Glomerular endothelial cell (primary cell): ENCODE measurements at regions not wholly inside any gene's neighbourhood (a gene's known extent, or its start where the extent isn't known, plus 50 kb on each side); places are given as distances from the start of the nearest gene placed in this dataset.

Source experiments
- DNase-seq: peaks from one replicate; pipeline ENCODE4 v3.0.0-alpha.2; 2011; ENCODE audit warnings: low read depth, low spot score; ENCODE audit errors: extremely low read depth

DNA sequence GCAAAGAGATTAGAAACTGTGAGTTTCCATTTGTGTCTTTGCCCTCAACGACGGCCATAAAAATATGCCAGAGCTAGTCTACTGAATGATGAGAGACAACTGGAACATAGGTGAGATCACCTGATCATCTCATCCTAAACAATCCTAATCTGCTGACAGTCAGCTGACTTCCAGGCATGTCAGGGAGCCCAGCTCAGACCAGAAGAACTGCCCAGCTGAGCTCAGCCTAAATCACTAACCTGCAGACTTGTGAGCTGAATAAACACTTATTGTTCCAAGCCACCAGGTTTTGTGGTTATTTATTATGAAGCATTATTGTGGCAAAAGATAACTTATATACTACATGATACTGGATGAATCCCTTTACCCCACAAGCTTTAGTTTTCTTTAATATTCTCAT, 118.9 kb upstream of the PLEKHG7 start:
- DNase-seq = no peak

DNA sequence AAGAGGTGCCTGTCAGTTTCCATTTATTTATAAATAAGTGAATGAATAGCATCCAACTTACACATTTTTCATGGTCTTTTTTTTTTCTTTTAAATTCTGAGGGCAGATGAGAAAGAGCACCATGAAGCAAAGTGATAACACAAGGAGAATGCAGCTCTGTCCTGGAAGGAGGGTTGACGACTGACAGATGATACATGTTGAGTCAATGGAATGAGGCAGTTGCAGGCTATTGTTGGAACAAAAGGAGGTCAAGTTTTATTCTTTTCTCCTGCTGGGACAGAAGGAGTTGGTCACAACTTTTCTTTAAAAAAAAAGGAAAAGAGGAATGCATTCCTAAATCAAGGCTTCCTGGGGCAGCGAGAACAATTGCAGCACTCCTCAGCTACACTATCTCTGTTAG, 119.9 kb upstream of the PLEKHG7 start:
- no peak for DNase-seq

DNA sequence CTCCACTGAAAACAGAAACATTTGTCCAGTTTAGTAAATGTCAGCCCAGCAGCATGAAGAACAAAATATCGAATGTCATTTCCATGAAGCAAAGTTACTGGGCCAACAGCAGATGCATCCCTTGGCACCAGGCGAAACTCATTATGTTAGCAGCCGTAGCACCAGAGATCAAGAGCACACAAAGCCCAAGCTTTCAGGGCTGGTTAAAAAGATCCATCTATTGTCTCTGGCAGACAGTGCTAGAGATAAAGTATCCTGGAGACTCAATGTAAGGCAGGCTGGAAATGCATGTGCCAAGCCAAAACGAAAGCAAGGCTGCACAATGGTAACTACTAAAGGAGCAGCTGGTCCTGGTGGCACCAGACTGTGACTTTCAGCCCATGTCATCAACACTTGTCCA, 120.3 kb upstream of the PLEKHG7 start:
- DNase-seq = no peak

DNA sequence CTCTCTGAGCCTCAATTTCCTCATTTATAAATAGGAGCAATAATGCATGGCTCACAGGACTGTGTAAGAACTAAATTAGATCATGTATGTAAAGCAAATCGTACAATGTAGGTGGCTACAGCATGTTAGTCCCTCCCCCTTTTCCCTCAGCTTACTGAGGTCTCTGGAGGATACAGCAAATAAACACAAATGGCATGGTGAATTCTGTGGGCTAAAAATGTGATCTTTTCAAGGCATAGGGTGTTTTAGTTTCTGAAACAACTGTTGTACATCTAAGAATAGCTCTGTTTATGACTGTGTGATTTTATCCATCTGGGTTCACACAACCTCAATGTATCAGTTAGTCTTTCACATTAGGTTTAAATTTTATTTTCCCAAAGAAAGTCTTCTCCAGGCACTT, 121.2 kb upstream of the PLEKHG7 start:
- no peak for DNase-seq

DNA sequence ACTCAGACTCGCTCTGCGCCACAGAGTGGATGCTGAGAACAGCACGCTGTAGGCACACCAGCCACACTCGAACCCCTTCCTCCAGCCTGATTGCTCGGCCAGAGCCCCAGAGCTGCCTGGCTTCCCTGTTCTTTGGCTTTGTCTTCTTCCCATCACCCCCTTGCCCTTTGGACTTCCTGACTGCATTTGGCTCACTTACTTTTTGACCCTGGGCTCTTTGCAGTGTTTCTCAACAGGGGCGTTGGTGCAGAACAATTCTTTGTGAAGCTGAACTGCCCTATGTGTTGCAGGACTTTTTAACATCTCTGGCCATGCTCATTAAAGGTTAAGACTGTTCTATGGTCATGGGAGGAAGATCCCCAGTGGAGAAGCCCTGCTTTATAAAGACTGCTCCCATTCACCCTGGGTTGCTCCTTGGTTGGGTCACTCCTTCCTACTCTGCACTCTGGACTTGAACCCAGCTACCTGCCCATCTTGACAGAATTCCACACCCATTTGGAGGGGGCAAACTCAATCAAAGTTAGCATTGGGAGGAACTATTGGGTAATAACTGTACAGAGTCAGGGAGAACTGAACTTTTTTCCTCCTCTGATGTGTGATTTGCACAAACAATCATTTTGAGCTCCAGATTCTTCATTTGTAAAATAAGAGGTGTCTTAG, 127.7 kb upstream of the PLEKHG7 start:
- no peak for DNase-seq

DNA sequence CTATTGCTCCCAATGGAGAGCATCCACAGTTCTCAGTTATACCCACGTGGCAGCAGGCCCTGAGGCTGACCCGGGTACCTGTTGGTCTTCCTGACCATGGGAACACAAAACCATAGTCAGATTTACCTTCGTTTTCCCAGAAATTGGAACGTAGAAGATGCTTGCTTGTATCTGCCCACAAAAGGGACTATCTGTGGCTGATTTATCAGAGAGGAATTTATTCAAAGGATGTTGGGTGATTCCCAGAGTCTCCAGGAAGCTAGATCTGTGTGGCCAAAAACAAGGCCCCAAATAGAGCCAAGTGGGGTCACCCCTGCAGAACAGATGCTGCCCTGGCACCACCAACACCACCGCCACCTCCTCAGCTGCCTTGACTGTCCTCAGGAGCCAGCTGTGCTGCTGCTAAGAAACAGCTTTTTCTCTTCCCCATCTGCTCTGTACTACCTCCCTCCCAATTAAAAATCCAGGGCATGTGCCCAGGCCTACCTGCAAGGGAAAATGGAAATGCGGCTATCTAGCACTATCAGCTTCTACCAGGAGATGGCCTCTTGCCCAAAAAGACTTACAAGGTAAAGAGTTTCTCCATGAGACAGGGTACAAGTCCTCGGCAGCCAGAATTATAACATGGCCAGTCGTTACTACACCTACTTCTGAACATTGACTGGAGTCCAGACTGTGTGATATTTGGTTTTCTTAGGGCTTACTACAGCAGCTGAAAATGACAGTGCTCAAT, 128.6 kb upstream of the PLEKHG7 start:
- DNase-seq = no peak

DNA sequence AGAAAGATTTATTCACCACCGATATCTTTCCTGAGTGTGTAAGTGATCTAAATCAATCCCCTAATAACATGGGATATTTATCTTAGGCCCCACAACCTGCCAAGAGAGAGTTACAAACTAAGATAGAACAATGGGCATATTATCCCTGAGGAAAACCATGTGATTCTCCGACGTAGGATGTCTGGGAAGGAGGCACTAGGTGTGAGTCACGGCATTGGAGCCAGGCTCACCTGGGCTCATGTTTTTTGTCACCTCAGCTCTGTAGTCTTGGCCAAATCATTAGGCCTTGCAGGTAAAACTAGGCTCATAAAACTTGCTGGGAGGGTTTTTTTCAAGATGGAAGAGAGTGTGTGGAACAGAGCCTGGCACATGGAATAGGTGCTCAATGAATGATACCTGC, 129.7 kb upstream of the PLEKHG7 start:
- no peak for DNase-seq

DNA sequence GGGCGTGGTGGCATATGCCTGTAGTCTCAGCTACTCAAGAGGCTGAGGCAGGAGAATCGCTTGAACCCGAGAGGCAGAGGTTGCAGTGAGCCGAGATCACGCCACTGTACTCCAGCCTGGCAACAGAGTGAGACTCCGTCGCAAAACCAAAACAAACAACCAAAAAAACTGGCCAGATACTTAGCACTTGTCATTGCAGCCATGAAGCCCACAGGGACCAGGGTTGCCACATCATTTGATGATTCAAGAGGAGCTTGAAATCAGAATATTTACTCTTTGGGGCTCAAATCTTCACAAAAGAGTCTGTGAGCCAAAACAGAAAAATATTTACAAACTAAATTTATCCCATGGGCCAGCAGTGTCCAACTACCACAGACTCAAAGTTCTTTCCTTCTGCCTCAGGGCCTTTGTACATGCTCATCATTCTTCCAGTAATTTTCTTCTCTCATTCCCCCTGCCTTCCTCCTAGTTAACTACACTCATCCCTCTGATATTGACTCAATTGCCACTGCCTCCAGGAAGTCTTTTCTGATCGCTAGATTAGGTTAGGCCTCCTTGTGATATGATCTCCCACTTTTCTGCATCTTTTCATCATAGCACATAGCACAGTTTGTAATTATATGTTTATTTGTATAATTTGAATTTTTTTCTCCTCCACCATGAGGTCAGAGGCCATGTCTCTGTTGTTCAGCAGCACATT, 130.8 kb upstream of the PLEKHG7 start:
- no peak for DNase-seq

DNA sequence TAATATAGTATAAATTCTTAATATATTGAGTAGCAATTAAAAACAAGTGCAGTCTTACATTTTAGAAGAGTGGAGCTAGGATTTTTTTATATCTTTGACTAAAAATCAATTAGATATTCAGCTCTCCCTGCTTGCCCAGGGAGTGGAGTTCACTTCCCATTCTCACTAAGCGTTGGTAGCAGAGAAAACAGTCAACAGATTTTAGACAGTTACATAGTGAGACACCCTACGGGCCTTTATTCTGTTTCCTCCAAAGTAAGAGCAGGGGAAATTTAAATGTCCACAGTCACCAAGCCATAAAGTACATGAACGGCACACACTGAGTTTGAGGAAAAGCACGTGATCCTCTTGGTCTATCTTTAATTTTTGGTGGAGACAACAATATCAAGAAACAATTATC, 131.6 kb upstream of the PLEKHG7 start:
- no peak for DNase-seq

DNA sequence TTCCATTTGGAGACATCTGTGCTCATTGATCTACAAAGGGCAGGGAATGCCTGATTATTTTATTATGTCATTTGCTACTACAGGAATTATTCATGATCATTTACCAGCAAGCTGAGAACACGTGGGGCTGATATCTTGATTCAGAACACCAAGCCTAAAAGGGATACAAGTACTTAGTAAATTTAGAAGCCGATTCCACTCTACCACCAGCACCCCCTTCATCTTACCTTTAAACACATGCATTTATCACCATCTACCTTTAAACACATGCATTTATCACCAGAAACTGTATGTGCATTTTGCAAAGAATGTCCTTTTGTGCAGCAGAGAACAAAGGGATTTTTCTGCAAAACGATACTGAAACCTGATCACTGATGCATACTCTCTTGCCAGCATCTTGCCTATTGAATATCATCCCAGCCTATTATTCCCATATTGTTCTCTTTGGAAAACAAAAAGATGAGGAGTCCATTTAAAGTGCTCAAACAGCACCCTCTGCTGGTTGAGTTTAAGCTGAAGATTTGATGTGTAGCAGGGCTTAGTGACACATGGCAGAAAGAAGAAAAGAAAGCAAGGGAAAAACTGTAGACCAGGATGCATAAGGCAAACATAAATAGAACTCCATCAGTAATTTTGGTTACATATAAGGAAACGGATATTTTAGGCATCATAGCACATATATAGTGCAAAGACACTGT, 132.6 kb upstream of the PLEKHG7 start:
- peak; percentile 86 for DNase-seq

DNA sequence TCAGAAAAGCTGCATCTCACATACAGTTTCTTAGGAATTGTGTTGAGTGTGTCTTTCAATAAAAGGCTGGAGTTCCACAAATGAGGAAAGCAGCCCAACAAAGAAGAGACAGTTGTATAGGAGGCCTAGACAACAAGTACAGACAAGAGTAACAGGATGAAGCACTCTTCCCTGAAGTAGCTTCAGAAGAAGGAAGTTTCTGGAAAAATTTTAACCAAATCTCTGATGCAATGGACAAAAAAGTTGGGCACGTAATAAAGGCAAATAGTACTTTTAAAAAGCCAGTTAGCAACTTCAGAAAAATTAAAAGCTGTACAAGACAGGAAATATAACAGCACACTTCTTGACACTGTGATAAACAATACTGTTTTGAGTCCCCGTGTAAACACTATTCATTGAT, 134.1 kb upstream of the PLEKHG7 start:
- no peak for DNase-seq

DNA sequence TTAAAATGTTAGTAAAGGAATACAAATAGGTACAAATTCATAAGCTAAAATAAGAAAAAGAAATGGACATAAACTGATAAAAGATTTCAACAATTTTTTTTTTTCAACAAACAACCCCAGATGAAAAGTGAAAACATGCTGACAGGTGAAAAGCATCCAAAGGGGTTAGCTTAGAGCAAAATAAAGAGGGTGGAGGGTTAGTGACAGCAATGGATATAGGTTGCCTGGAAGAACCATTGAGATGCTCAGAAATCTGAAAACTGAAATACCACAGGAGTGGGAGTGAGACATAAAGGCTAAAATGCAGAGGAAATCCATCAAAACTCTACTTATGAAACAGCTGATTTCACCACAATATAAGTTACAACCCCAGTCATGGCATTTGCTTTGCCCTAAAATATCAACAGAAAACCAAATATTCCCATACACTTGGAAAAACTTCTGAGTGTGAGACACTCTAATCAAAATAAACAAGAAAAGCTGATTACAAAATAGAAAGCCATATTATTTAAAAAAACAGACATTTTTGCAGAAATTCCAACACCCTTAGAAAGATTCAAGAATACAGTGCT, 136.3 kb upstream of the PLEKHG7 start:
- DNase-seq = no peak

DNA sequence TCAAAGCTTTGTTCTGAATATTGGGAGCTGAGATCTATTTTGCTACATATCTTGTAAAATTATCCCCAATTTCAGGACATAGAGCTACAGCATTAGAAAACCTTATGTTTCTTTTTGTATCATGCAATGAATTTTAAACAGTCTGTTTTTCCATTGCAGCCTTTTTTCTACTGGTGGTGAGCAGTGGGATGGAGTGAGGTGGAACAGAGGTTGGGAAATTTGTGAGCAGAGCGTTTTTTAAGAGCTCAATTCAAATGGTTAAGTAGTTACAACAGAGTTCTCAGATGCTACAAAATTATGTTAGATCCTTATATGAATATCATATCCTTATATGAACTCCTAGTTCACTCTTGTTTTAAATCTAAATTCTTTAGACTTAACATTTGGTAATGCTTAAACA, 139.0 kb upstream of the PLEKHG7 start:
- DNase-seq = no peak

DNA sequence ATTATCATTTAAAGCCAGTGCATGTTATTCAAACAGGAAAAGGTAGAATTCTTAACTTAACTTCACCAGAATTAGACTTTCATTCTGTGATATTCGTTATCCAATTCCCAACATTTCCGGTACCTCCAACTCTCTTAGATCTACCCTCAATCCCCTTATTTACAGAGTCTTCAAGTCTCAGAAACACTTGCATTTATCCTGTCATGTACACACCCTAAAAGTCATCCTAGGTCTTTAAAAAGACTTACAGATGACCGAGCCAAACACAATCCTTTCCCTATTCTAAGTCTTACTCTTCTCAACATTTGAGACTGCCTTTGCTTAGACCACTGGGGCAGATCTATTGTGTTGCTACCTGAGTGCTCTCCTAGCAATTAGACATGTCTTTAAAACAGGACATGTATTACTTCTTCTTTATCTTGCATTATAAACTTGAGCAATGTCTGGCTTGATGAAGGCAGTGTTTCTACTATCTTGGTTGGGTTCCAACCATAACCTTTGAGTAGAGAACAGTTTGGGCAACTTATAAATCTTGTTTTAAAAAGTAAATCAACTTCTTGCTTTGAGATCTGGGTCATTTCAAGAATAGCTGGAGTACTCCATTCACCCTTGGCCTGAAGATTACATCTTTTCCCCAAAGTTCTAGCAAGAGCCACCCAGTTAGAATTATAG, 140.6 kb upstream of the PLEKHG7 start:
- DNase-seq = no peak

DNA sequence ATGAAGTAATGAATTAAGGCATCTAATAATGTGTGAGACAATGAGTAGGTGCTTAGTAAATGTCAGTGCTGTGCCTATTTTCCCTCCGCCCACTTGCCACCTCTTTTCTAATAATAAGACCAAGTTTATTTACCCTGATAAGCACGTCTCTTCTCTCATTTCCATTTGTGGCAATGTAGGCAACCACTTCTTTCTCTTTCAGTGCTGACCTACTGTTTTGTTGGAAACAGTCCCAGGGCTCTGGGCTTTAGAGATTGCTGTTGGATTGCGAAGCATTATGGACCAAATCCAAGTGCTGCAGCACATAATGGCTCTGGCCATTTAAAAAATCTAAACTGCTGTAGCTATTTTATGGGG, 141.3 kb upstream of the PLEKHG7 start:
- DNase-seq = no peak

DNA sequence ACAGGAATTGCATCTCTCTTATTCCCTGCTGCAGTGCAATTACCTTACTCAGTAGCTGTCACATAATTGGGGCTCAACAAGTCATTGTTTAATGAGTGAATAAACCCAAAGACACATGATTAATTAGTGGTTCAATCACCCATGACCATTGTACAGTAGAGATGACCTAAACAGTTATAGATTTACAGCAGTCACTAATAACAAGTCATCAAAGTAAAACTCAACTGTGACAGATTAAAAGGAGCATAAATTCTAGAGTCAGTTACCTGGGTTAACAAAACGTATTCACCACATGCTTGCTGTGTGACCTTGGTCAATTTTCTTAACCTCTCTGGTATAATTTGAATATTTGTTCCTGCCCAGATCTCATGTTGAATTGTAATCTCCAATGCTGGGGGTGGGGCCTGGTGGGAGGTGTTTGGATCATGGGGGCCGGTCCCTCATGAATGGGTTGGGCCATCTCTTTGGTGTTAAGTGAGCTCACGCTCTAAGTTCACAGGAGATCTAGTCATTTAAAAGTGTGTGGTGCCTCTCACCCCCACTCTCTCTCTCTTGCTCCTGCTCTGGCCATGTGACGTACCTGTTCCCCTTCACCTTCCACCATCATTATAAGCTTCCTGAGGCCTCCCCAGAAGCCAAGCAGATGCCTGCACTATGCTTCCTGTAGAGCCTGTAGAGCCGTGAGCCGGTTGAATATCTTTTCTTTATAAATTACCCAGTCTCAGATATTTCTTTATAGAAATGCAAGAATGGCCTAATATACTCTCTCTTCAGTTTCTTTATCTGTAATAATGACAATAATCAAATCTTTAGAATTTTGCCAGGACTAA, 141.9 kb upstream of the PLEKHG7 start:
- DNase-seq = no peak

DNA sequence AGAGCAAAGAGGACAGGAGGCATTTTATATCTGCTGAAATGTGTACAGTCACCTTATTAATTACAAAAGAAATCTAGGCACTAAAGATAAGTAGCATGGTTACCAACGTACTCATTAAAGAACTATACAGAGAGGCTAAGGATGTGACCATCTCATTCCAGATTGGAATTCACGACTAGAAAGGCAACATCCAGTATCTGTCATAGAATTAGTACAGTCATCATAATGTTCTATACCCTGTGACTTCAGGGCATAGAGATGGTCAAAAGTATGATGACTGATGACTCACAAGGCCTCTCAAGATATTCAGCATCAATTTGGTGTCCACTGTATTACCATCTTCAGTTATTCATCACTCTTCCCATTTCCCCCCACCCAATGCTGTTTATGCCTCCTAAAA, 144.0 kb upstream of the PLEKHG7 start:
- no peak for DNase-seq

DNA sequence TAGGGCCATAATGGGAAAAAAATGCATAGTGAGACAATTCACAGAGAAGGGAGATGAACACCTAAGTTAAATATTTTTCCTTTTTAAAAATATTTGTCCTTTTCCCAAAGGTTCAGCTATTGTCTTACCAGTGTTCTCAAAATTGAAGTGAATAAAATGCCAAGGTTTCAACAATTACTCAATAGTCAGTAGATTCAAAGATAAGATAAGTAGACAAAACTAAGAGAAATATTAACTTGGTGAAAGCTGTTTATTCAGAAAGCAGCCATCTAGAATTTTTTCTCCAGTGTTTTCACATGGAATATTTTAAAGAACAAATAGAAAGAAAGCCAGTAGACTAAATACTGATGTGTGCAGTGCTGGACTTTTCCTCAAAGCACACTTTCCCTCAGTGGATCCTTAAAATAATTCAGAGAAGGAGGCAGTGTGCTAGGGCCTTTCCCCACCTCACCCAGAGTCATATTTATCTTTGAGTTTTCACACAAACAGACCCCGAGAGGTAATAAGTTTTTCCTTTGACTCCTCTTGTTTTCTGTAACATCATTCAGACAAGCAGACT, 144.5 kb upstream of the PLEKHG7 start:
- DNase-seq = no peak

DNA sequence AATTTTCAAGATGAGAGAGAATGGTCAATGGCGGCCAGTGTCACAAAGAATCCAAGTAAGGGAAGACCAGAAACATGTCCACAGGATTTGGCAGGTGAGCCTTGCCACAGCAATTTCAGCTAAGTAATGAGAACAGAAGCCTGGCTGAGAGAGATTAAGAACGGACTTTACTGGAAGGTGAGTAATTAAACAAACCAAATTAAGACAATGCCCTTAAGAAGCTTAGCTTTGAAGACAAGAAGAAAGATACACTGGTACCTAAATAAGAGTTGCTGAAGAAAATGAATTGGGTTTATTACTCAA, 145.4 kb upstream of the PLEKHG7 start:
- DNase-seq = no peak
